NCI-H226 (cell line): ENCODE measurements at regions not wholly inside any gene's neighbourhood (a gene's known extent, or its start where the extent isn't known, plus 50 kb on each side); places are given as distances from the start of the nearest gene placed in this dataset.
"Not testable (repeated sequence)": the region's sequence is repeated elsewhere in the genome, so short reads cannot be mapped to it uniquely, and the experiment has no call there.

Experiments used
- DNase-seq: peaks from one replicate; pipeline ENCODE4 v3.0.0-alpha.2; 2015

DNA sequence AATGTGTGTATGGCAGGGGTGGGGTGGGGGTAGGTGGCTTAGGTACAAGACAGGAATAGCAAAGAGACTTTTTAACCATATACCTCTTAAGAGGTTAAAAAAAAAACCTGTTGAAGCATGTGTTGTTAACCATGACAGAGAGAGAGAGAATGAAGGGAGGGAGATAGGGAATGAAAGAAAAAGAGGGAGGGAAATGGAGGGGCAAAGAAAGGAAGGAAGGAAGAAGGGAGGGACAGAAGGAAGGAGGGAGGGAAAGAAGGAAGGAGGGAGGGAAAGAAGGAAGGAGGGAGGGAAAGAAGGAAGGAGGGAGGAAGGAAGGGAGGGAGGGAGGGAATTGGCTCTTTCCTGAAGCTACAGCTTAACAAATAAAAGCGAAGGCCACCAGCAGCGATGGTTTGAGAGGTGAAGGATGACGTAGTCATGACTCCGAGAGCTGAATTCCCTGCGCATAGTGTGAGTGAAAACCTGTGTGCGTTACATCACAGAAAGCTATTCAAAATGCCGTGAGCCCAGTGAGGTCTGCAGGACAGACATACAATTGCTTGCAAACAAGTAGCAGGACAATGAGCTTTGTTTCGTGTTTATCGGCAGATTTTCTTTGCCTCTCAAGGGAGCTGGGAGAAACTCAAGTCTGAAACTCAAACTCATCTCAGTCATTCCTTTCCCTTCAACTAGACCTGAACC lies 88.6 kb upstream of the NEDD9 start:
- no peak for DNase-seq

DNA sequence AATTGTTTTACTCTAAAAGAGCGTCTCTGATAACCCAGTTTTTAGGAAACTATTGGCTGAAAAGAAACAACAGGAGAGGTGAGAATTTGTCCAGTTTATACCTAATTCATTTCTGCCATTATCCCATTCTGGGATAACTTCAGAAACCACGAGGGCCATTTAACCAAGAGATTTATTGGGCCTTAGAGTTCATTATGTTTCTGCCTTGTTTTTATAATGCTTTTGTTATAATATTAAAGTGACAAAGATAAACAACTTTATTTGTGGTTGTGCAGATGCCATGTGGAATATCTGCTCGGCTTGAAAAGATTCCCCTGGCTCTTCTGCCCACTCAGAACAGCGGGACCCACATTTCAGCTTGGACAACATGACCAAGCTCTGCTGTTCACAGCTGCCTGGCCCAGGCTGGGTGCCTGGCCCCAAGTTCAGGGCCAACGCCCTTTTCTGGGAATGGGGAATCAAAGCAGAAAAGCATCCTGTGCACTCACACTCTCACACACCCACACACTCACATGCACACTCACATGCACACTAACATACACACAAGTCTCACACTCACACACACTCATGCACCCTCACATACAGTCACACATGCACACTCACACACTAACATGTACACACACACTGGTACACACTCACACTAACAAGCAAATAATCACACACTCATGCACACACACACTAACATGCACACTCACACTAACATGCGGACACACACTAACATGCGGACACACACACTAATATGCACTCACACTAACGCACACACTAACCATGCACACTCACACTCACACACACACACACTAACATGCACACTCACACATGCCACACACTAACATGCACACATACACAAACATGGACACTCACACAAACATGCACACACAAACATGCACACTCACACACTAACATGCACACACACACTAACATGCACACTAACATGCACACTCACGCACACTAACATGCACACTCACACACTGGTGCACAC lies 86.7 kb upstream of the NEDD9 start:
- no peak for DNase-seq

DNA sequence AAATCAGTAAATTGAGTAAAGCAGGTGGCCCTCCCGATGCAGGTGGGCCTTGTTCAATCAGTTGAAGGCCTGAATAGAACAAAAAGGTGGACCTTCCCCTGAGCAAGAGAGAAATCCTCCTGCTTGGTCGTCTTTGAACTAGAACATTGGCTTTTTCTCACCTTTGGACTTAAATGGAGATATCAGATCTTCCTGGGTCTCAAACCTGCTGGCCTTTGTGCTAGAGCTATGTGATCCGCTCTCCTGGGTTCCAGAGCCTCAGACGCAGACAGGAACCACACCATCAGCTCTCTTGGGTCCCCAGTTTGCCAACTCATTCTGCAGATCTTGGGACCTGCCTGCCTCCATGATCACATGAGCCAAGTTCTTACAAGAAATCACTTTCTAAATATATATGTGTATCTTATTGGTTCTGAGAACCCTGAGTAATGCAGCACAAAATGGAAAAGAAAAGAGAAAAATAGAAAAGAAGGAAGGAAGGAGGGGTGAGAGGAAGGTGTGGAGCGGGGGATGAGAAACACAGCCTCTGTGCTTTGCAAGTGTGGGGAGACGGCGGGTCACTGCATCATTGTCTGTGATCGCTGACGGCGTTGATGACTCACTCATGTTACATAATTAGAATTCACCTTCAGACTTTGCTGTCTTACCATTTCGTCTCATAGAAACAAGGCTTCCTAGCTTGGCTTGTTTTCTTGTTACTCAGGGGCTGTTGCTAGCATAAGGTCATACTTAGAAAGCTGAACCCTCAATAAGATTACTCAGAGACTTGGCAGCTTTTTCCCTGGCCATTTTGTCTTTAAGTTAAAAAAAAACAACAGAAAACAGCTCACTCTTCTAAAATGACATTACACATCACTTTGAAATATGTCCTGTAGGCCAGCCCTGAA lies 85.7 kb upstream of the NEDD9 start:
- peak; percentile 97 for DNase-seq

DNA sequence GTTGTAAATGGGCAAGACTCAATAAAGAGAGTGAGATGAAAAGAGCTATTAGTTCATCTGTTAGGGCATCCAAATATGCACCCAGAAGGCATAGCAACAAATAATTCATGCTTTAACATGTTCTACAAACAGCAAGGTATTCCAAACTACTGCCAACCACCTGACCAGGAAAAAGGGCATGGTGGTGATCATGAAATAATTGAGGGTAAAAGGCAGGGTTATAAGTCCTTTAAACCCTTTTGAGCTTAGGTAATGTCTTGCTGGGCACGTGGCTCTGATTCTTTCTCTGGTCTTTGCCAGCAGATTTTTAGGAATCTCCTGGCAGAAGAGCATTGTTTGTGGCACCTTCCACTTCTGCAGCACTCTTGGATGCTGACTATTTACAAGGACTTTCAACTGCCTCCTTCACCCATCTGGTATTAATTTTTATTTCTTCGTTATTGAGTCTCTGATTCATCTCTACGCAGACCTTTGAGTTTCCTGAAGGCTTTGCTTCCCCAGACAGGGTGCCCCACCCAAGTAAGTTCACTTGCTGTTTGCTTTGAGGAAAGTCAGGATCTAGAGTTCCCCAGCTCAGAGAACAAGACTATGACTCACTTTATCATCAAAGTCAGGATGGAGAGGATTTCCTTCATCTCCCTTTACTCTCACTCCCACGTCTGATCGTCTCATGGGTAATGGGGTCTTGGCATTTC lies 83.4 kb upstream of the NEDD9 start:
- DNase-seq, result peak; percentile 85

DNA sequence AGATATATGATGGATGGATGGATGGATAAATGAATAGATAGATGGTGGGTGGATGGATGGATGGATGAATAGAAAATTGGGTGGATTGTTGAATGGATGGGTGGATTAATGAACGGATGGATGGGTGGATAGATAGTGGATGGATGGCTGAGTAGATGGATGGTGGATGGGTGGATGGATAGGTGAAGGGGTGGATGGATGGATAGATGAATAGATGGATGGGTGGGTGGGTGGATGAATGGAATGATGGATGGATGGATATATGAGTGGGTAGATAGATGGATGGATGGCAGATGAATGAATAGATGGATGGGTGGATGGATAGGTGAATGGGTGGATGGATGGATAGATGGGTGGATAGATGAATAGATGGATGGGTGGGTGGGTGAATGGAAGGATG lies 80.7 kb upstream of the NEDD9 start:
- no peak for DNase-seq

DNA sequence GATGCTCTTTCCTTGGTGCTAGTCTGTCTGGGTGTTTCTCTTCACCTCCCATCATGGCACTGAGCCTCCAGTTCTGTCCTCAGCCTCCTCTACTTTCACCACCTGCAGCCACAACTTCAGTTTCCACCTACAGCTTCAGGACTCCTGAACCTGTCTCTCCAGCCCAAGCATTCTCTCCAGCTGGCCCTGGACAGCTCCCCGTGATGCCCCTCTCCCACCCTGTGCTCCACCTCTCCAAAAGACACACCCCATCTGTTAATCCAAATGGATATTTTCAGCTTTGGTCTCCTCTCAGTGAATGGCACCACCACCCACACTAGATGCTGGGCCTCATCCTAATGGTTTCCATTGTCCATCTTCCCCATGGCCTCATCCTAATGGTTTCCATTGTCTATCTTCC lies 79.5 kb upstream of the NEDD9 start:
- DNase-seq, result no peak

DNA sequence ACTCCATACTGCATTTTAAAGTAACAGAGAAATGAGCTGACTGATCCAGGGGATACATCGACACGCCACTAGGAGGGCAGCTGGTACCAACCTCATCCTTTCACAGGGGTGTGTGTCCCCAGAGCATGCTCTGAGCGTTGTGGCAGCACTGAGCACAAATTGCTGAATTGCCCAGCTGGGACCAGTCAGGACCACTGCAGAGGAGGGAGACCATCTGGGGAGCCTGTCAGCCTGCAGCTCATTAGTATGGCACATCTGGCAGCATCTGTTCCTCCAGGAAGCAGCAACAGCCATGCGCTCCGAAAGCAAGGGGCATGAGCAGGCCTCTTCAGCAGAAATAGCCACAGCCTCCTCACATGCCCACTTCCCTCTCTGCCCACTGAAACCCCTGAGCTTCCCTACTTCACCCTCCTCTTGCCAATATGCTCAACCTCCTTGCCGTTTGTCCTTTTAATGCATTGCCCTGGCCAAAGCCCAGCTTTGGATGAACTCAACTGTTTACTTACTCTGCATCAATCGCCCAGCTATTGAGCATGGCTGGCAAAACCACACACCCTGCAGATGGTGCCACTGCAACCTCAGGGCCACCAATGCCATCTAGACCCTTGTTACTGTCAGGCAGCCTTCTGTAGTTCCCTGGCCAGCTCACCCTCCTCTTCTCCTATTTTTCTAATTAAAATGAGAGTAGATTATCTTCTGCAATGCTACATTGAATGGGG lies 77.6 kb upstream of the NEDD9 start:
- no peak for DNase-seq

DNA sequence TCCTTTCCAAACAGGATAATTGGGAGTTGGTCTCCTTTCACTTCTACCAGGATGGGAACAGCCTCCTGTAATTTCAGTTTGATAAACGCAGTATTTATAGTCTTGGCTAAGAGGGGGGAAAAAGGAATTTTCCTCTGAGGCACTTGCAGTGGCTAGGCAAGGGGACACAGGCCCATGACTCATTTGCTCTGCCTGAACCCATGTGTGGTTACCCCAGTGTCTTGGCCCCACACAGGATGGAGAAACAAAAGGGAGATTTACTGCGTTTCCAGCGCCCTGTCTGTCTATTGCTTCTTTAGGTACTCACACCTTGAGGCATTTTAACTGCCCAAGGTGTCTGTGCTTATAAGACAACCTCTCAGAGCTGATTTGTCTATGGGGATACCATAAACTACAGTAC lies 74.8 kb upstream of the NEDD9 start:
- DNase-seq, result no peak

DNA sequence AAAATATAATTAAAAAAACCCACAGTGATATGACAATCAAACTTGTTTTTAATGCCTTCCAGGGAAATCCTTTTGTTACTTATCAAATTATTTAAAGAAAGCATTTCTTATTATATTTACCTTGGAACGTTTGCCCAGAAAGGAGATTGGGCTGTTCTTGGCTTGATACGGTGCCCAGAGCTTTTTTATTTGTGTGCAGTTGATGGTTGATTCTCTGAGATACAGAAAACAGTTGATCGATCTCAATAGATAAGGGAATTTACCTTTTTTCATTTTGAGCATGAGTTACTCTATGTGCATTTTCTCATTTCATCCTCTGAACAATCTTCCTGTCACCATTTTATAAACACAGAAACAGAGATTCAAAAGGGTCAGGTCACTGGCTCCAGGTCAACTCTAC lies 72.5 kb upstream of the NEDD9 start:
- no peak for DNase-seq

DNA sequence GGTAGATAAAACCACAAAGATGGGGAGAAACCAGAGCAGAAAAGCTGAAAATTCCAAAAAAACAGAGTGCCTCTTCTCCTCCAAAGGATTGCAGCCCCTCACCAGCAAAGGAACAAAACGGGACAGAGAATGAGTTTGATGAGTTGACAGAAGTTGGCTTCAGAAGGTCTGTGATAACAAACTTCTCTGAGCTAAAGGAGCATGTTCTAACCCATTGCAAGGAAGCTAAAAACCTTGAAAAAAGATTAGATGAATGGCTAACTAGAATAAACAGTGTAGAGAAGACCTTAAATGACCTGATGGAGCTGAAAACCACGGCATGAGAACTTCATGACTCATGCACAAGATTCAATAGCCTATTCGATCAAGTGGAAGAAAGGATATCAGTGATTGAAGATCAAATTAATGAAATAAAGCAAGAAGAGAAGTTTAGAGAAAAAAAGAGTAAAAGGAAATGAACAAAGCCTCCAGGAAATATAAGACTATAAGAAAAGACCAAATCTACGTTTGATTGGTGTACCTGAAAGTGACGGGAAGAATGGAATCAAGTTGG lies 67.5 kb upstream of the NEDD9 start:
- not testable (repeated sequence) for DNase-seq

DNA sequence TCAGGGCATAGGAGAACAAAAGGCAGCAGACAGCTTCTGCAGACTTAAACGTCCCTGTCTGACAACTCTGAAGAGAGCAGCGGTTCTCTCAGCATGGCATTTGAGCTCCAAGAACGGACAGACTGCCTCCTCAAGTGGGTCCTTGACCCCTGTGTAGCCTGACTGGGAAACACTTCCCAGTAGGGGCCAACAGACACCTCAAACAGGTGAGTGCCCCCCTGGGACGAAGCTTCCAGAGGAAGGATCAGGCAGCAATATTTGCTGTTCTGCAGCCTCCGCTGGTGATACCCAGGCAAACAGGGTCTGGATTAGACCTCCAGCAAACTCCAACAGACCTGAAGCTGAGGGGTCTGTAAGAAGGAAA lies 66.9 kb upstream of the NEDD9 start:
- not testable (repeated sequence) for DNase-seq

DNA sequence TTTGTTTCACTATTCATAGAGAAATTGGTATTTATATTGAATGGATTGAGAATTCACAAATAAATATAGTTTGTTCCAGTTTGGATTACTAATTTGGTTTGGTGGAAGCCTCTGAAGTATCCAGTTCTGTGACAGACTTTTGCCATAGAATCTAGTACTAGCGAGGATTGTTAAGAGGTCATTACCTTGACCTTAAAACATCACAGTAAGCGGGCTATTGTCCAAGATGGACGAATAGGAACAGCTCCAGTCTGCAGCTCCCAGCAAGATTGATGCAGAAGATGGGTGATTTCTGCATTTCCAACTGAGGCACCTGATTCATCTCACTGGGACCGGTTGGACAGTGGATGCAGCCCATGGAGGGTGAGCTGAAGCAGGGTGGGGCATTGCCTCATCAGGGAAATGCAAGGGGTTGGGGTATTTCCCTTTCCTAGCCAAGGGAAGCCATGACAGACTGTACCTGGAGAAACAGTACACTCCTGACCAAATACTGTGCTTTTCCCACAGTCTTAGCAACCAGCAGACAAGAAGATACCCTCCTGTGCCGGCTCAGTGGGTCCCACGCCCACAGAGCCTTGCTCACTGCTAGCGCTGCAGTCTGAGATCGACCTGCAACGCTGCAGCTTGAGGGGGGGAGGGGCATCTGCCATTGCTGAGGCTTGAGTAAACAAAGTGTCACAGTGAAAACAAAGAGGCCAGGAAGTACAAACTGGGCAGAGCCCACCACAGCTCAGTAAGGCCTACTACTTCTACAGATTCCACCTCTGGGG lies 66.4 kb upstream of the NEDD9 start:
- no peak for DNase-seq

DNA sequence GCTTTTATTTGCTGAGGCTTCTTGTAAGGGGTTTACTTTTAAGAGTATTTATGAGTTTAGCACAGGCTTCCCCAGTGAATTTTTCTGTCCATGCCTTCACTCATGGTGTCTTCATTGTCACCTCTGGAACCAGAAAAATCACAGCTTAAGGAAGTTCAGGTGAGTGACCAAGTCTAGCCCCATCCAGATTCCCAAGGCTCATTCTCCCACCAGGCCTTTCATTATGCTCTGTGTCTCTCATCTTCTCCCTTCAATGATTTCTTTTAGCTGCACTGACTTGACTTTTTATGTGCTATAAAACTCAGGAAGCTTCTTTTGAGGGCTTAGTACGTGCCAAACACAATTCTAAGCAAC lies 64.9 kb upstream of the NEDD9 start:
- no peak for DNase-seq

DNA sequence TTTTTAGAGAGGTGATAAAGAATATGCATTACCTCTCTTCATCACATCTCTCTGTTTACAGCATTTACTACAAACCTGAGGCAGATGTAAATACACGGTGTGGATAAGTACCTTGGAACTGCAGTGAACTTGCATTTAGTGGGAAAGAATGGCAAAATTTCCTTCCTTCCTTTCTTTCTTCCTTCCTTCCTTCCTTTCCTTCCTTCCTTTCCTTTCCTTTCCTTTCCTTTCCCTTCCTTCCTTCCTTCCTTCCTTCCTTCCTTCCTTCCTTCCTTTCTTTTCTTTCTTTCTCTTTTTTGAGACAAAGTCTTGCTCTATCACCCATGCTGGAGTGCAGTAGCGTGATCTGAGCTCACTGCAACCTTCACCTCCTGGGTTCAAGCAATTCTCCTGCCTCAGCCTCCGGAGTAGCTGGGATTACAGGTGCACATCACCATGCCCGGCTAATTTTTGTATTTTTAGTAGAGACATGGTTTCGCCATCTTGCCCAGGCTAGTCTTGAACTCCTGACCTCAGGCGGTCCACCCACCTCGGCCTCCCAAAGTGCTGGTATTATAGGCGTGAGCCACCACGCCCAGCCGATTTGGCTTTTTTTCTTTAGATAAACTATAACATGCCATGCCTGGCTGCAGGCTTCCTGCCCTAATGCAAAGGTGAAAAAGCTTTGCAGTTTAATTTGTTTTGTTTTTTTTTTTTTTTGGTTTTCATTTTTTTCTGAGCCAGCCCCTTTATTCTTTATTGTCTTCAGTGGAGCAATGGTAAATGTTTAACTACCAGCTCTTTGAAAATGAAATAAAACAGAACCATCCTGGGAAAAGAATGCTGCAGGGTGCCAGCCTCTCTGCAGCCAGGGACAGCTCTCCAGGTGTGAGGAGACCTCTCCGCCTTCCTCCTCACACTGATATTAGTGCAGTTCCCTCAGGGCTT lies 64.2 kb upstream of the NEDD9 start:
- no peak for DNase-seq

DNA sequence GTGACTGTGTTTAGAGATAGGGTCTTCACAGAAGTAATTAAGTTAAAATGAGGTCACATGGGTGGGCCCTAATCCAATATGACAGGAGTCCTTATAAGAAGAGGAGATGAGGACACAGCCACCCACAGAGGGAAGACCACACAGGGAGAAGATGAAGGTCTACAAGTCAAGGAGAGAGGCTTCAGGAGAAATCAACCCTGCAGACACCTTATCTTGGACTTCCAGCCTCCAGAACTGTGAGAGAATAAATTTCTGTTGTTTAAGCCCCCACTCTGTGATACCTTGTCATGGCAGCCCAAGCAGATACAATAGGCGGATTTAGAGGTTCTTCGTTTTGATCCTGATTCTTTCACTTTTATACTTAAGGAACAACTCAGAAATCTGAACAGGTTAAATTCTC lies 63.5 kb upstream of the NEDD9 start:
- no peak for DNase-seq

DNA sequence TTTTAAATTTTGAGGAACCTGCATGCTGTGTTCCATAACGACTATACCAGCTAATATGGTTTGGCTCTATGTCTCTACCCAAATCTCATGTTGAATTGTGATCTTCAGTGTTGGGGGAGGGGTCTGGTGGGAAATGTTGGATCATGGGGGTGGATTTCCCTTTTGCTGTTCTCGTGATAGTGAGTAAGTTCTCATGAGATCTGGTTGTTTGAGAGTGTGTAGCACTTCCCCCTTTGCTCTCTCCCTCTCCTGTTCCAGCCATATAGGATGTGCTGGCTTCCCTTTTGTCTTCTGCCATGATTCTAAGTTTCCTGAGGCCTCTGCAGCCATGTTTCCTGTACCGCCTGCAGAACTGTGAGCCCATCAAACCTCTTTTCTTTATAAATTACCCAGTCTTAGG lies 61.8 kb upstream of the NEDD9 start:
- DNase-seq, result no peak

DNA sequence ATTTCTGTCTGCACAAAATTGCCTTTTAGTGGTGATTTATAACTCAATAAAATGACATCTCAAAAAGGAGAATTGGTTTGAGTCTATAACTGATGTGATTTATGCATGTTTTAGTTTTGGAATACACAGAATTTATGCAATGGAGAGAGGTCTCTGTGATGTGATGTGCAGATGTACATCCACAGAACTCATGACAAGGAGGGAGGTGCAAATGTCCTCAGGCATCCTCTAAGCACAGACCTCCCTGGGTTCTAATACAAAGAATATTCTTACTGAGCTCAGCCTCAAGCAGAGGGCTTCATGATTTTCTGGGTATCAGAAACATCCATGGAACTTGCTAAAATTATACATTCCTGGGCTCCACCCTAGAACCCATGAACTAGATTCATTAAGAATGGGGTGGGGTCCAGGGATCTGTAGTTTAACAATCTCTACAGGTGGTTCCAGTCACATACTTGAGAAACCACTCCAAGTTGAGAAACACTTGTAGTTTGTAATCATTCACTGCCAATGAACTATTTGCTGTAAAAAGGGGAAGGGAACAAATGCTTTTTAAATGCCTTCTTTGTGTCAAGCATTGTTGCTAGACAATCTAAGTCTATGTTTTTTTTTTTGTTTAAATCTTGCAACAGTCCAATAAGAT lies 60.2 kb upstream of the NEDD9 start:
- DNase-seq, result no peak

DNA sequence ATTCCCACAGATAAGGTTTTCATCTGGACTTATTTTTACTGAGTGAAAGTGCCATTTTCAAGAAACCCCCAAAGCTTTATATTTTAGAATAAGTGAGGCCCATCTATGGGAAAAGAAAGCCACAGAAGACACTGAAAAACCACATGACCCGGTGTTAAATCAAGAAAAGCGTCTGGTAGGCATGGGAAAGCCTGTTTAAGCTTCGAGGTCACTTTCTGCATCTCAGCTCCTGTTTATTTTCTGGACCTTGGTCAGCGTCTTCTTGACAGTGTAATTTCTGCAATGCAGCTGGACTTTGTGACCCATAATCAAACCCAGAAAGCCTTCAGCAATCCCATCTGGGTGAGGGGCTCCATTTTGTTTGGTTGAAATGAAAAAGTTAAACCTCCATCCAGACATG lies 59.6 kb upstream of the NEDD9 start:
- DNase-seq, result no peak

DNA sequence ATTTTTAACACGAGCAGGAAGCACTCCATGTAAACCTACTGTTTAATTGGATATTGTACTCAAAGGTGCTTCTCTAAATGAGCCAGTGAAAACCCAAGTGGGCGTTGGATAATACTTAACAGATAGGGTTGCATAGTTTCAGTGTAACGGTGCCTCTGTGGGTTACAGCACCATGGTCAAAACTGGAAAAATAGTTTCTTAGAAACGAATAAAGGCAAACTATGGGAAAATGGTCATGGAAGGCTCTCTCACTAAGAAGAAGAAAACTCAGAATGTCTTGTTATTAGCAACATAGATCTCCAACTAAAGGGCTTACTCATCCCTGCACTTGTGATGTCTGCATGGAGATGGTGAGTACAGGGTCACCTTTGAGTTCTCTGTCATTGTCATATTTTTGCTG lies 59.1 kb upstream of the NEDD9 start:
- no peak for DNase-seq
